Activated CD4-positive, alpha-beta T cell treated with anti-CD3 and anti-CD28 coated beads, Interleukin-2, amount 50 U/mL, for 24 hours (primary cell): ENCODE measurements at regions not wholly inside any gene's neighbourhood (a gene's known extent, or its start where the extent isn't known, plus 50 kb on each side); places are given as distances from the start of the nearest gene placed in this dataset.
"Not testable (repeated sequence)": the region's sequence is repeated elsewhere in the genome, so short reads cannot be mapped to it uniquely, and the experiment has no call there.

ENCODE experiments used
- DNase-seq, 2 donors: peaks; one replicate each; pipeline ENCODE4 v3.0.0-alpha.2; 2020; ENCODE audit warnings: low read depth in 1 of 2, low spot score in 1 of 2

GRCh38 chr14:43200519-43200918 lies 1306.6 kb downstream of the FSCB start:
- DNase-seq = no peak

GRCh38 chr14:43198465-43198864 lies 1308.6 kb downstream of the FSCB start:
- DNase-seq = no peak

GRCh38 chr14:43184540-43184939 lies 1322.5 kb downstream of the FSCB start:
- no peak for DNase-seq

- DNase-seq = no peak
These were observed 1323.2 kb downstream of the FSCB start for GRCh38 chr14:43183916-43184315.

- DNase-seq = no peak
These were observed 1331.2 kb downstream of the FSCB start for GRCh38 chr14:43175896-43176295.

- DNase-seq = no peak
These were observed 1334.1 kb downstream of the FSCB start for GRCh38 chr14:43172899-43173548.

- DNase-seq = no peak
These were observed 1337.4 kb downstream of the FSCB start for GRCh38 chr14:43169722-43170121.

- DNase-seq = no peak
These were observed 1338.6 kb downstream of the FSCB start for GRCh38 chr14:43168371-43168925.

- DNase-seq = no peak
These were observed 1340.9 kb downstream of the FSCB start for GRCh38 chr14:43166163-43166562.

GRCh38 chr14:43165651-43166050 lies 1341.4 kb downstream of the FSCB start:
- no peak for DNase-seq

- DNase-seq = no peak
These were observed 1345.6 kb downstream of the FSCB start for GRCh38 chr14:43161477-43161876.

GRCh38 chr14:43157661-43158060 lies 1349.4 kb downstream of the FSCB start:
- no peak for DNase-seq

GRCh38 chr14:43155924-43156323 lies 1351.2 kb downstream of the FSCB start:
- DNase-seq = no peak

- DNase-seq = no peak
These were observed 1351.8 kb downstream of the FSCB start for GRCh38 chr14:43155258-43155657.

GRCh38 chr14:43147485-43147884 lies 1359.6 kb downstream of the FSCB start:
- no peak for DNase-seq

GRCh38 chr14:43145361-43145760 lies 1361.7 kb downstream of the FSCB start:
- no peak for DNase-seq

- no peak for DNase-seq
These were observed 1364.0 kb downstream of the FSCB start for GRCh38 chr14:43143106-43143505.

GRCh38 chr14:43141636-43142191 lies 1365.4 kb downstream of the FSCB start:
- no peak for DNase-seq

GRCh38 chr14:43140453-43140852 lies 1366.6 kb downstream of the FSCB start:
- no peak for DNase-seq

- no peak for DNase-seq
These were observed 1371.1 kb downstream of the FSCB start for GRCh38 chr14:43135877-43136411.

- no peak for DNase-seq
These were observed 1374.6 kb downstream of the FSCB start for GRCh38 chr14:43132441-43132840.

- not testable (repeated sequence) for DNase-seq
These were observed 1378.7 kb downstream of the FSCB start for GRCh38 chr14:43128429-43128828.

GRCh38 chr14:43127874-43128273 lies 1379.2 kb downstream of the FSCB start:
- not testable (repeated sequence) for DNase-seq
